ENCODE measurements at regions not wholly inside any gene's neighbourhood (a gene's known extent, or its start where the extent isn't known, plus 50 kb on each side); places are given as distances from the start of the nearest gene placed in this dataset.

DNA sequence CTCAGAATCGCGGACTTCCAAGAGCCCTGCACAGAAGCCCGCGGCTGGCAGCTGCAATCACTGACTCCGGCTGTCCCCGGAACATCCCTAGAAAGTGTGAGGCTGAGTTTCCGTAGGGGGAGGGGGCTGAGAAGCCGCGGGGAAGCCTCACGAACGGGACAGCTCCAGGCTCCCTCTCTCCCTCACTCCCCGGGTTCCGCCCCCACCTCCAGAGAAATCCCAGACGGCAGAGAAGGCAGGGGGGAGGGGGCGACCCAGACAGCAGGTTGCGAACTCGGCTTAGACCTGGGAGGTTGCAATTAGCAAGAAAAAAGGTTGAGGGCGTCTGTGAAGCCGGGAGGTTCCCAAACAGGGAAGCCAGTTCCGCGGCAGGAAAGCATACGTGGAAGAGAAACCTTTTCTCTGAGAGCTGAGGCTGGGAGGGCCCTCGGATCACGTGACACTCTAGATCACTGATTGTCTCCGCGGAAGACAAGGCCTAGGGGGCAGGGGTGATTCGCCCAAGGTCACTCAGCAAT, 73.8 kb upstream of the CPLX2 start:
- Mint-ChIP-seq H3K4me3 (no peak overlapping the region), H3K27me3 (peaks cover 66% of the 10 kb centered on the region), H3K36me3 (ENCODE audit: low read depth) (no peaks in the 10 kb centered on the region), H3K27ac (no peak overlapping the region), H3K9me3 (peaks cover 4% of the 10 kb centered on the region), H3K4me1 (peaks cover 5% of the 10 kb centered on the region)
- DNase-seq: no peak
- no peak for ATAC-seq

DNA sequence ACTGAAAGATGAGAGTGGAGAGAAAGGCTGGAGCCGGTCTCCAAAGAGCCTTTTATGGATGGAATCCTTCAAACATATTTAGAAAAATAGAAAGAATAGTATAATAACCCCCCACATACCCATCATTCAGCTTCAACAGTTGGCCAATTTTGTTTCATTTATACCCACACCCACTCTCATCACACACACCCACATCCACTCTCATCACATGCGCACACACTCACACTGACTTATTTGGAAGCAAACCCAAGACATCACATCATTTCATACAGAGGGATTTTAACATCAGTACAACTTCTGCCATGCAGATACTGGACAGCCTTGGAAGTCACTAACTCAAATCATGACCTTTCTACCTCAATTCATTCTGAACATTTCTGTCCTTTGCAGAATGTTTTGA, 72.8 kb upstream of the CPLX2 start:
- H3K4me3 Mint-ChIP-seq: no peak overlapping the region

GRCh38 chr5:175800656-175801081, 70.7 kb upstream of the CPLX2 start:
- peaks cover 3% of the 10 kb centered on the region for H3K9me3 Mint-ChIP-seq
- no peaks in the 10 kb centered on the region for H3K36me3 Mint-ChIP-seq (ENCODE audit: low read depth)
- DNase-seq: no peak
- H3K27ac Mint-ChIP-seq: no peak overlapping the region
- no peak for ATAC-seq
- peaks cover 54% of the 10 kb centered on the region for H3K27me3 Mint-ChIP-seq
- peaks cover 5% of the 10 kb centered on the region for H3K4me1 Mint-ChIP-seq
- H3K4me3 Mint-ChIP-seq: no peak overlapping the region

More for the DNA sequence above, 72.8 kb upstream of the CPLX2 start:
- no peak overlapping the region for H3K27ac Mint-ChIP-seq
- DNase-seq: no peak
- ATAC-seq: no peak
- H3K4me1 Mint-ChIP-seq: peaks cover 5% of the 10 kb centered on the region
- H3K36me3 Mint-ChIP-seq (ENCODE audit: low read depth): no peaks in the 10 kb centered on the region
- peaks cover 70% of the 10 kb centered on the region for H3K27me3 Mint-ChIP-seq
- peaks cover 4% of the 10 kb centered on the region for H3K9me3 Mint-ChIP-seq

- Mint-ChIP-seq H3K4me3 (no peak overlapping the region), H3K27me3 (peaks cover 55% of the 10 kb centered on the region), H3K27ac (no peak overlapping the region), H3K4me1 (peaks cover 5% of the 10 kb centered on the region), H3K9me3 (no peaks in the 10 kb centered on the region), H3K36me3 (ENCODE audit: low read depth) (no peaks in the 10 kb centered on the region)
- no peak for ATAC-seq
- no peak for DNase-seq
These were observed 69.0 kb upstream of the CPLX2 start for GRCh38 chr5:175802361-175802760.

DNA sequence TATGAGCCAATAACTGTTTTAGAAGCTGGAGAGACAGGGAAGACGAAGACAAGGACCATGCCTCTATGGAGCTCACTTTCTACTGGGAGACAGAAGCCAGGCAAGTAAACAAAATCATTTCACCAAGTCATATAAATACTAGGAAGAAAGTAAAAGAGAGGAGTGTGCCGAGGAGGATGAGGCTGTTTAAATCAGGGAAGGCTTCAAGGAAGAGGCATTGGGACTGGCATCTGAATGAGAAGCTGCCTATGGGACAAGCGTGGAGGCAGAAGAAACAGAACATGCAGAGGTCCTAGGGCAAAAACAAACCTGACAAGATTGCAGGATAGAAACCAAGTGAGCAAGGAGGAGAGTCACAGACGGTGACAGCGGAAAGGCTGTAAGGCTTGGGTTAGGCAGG, 68.1 kb upstream of the CPLX2 start:
- ATAC-seq (no peak), DNase-seq (no peak)
- Mint-ChIP-seq H3K27me3 (peaks cover 51% of the 10 kb centered on the region), H3K4me3 (no peak overlapping the region), H3K27ac (no peak overlapping the region), H3K4me1 (no peaks in the 10 kb centered on the region), H3K9me3 (no peaks in the 10 kb centered on the region), H3K36me3 (ENCODE audit: low read depth) (no peaks in the 10 kb centered on the region)

GRCh38 chr5:175803736-175804454, 67.5 kb upstream of the CPLX2 start:
- H3K27ac Mint-ChIP-seq: no peak overlapping the region
- no peaks in the 10 kb centered on the region for H3K9me3 Mint-ChIP-seq
- DNase-seq (no peak), ATAC-seq (no peak)
- H3K36me3 Mint-ChIP-seq (ENCODE audit: low read depth): no peaks in the 10 kb centered on the region
- no peaks in the 10 kb centered on the region for H3K4me1 Mint-ChIP-seq
- H3K4me3 Mint-ChIP-seq: no peak overlapping the region
- H3K27me3 Mint-ChIP-seq: peaks cover 48% of the 10 kb centered on the region

DNA sequence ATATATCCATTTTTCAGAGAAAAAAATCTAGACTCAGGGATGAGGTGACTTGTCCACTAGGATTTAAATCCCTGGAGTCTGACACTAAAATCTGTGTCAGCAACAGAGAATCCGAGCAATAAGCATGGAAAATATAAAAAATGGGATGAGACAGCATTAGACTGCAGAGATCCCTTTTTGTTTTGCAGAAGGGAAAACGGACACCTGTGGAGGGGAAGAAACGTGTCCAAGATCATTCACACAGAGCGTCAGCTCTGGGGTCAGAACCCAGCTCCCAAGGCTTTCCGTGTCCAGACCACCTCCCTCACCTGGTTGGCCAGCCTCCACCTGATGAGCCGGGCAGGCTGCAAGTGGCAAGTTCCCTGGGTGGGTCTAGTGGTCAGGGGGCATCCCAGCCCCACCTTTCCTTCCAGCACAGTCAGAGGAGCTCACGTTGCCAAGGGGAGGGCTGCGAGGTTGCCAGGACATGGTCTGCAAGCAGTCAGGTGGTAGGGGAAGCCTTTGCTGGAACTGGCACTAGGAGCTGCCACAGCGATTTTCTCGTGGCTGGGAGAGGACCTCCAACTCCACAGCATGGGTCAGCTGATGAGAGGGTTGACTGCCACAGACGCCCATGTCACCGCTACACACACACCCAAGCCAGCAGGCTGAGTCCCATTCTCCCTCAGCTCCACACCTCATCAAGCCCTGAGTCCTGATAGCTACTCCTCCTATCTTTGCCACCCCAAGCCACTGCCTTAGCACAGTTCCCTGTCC, 65.9 kb upstream of the CPLX2 start:
- peaks cover 46% of the 10 kb centered on the region for H3K27me3 Mint-ChIP-seq
- DNase-seq (no peak), ATAC-seq (no peak)
- H3K4me3 Mint-ChIP-seq: no peak overlapping the region
- H3K36me3 Mint-ChIP-seq (ENCODE audit: low read depth): no peaks in the 10 kb centered on the region
- no peaks in the 10 kb centered on the region for H3K9me3 Mint-ChIP-seq
- H3K4me1 Mint-ChIP-seq: no peaks in the 10 kb centered on the region
- no peak overlapping the region for H3K27ac Mint-ChIP-seq

GRCh38 chr5:175808711-175809110, 62.7 kb upstream of the CPLX2 start:
- Mint-ChIP-seq H3K27me3 (peaks cover 31% of the 10 kb centered on the region), H3K27ac (no peak overlapping the region), H3K4me3 (no peak overlapping the region), H3K4me1 (no peaks in the 10 kb centered on the region), H3K9me3 (no peaks in the 10 kb centered on the region), H3K36me3 (ENCODE audit: low read depth) (no peaks in the 10 kb centered on the region)
- ATAC-seq (no peak), DNase-seq (no peak)

GRCh38 chr5:175809531-175810121, 61.8 kb upstream of the CPLX2 start:
- ATAC-seq: no peak
- no peak for DNase-seq
- Mint-ChIP-seq H3K9me3 (no peaks in the 10 kb centered on the region), H3K4me3 (no peak overlapping the region), H3K4me1 (no peaks in the 10 kb centered on the region), H3K36me3 (ENCODE audit: low read depth) (no peaks in the 10 kb centered on the region), H3K27me3 (peaks cover 31% of the 10 kb centered on the region), H3K27ac (no peak overlapping the region)

DNA sequence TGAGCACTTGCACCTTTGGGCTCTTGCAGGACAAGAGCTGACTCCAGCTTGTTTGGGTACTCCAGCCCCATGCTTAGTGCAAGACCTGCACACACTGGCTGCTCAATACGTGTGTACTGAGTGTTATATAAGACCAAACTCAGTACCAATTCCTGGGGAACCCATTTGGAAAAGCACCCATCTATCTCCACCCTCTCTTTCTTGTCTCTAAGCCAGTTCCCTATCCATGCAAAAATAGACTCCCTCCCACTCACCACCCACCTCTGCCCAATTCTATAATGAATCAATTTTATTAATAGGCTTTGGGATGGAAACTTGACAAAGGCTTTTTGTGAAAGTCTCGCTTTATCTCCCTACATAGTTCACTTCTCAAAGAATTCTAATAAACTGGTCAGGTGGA, 60.9 kb upstream of the CPLX2 start:
- no peaks in the 10 kb centered on the region for H3K9me3 Mint-ChIP-seq
- no peak overlapping the region for H3K27ac Mint-ChIP-seq
- no peak for DNase-seq
- no peaks in the 10 kb centered on the region for H3K36me3 Mint-ChIP-seq (ENCODE audit: low read depth)
- H3K4me1 Mint-ChIP-seq: no peaks in the 10 kb centered on the region
- H3K27me3 Mint-ChIP-seq: peaks cover 31% of the 10 kb centered on the region
- ATAC-seq: no peak
- no peak overlapping the region for H3K4me3 Mint-ChIP-seq

DNA sequence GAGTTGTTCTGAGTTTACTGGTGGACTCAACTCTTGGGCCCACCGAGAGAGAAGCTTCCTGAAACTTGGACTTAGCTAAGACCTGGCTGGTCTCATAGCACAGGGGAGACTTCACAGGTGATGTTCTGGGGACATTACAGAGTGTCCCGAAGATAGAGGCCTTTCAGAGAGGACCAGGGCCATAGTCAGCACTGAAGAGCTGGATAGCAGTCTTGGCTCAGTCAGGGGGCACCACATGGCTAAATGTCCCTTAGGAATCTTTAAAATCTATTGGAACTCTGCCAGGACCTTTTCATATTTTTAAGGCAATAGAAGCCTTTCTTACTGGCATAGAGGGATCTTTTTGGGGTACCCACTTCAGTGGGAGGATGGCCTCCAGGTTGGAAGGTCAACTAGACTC, 59.8 kb upstream of the CPLX2 start:
- H3K4me3 Mint-ChIP-seq: no peak overlapping the region
- DNase-seq (no peak), ATAC-seq (no peak)
- H3K36me3 Mint-ChIP-seq (ENCODE audit: low read depth): no peaks in the 10 kb centered on the region
- H3K4me1 Mint-ChIP-seq: no peaks in the 10 kb centered on the region
- no peak overlapping the region for H3K27ac Mint-ChIP-seq
- H3K27me3 Mint-ChIP-seq: peaks cover 23% of the 10 kb centered on the region
- H3K9me3 Mint-ChIP-seq: no peaks in the 10 kb centered on the region

DNA sequence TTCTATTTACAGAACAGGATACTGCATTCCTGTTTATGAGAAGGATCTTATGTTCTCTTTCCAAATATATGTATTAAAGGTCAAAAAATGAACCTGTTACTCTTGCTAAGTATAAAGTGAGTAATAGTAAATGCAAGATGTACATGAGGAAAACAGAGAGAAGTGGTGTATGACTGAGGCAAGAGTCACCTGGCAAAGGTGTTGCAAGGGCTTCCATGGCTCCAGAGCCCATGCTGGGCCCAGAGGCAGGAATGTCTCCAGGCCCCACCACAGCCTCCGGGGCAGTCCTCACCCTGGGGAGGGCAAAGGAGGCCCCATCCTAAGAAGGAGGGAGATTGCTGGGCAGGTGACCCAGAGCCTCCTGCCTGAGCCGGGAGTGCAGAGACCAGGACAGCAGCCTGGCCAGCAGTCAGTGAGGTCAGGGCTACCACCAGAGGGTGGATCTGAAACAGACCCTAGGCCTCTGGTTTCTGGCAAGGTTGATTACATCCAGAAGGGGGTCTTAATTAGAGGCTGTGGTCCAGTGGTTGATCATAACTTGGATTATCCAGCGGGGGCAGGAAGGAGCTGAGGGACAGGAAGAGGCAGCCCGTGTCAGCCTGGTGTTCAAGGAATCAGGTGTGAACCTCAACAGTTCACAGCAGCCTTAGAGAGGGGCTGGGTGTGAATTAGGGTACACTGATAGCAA, 57.3 kb upstream of the CPLX2 start:
- H3K36me3 Mint-ChIP-seq (ENCODE audit: low read depth): no peaks in the 10 kb centered on the region
- H3K4me1 Mint-ChIP-seq: no peaks in the 10 kb centered on the region
- no peak for ATAC-seq
- H3K9me3 Mint-ChIP-seq: no peaks in the 10 kb centered on the region
- no peak overlapping the region for H3K4me3 Mint-ChIP-seq
- H3K27ac Mint-ChIP-seq: no peak overlapping the region
- no peak for DNase-seq
- peaks cover 17% of the 10 kb centered on the region for H3K27me3 Mint-ChIP-seq

- no peak for DNase-seq
- Mint-ChIP-seq H3K27ac (no peak overlapping the region), H3K36me3 (ENCODE audit: low read depth) (no peaks in the 10 kb centered on the region), H3K27me3 (peaks cover 15% of the 10 kb centered on the region), H3K9me3 (no peaks in the 10 kb centered on the region), H3K4me1 (no peaks in the 10 kb centered on the region), H3K4me3 (no peak overlapping the region)
- no peak for ATAC-seq
These were observed 56.7 kb upstream of the CPLX2 start for GRCh38 chr5:175814691-175815090.

DNA sequence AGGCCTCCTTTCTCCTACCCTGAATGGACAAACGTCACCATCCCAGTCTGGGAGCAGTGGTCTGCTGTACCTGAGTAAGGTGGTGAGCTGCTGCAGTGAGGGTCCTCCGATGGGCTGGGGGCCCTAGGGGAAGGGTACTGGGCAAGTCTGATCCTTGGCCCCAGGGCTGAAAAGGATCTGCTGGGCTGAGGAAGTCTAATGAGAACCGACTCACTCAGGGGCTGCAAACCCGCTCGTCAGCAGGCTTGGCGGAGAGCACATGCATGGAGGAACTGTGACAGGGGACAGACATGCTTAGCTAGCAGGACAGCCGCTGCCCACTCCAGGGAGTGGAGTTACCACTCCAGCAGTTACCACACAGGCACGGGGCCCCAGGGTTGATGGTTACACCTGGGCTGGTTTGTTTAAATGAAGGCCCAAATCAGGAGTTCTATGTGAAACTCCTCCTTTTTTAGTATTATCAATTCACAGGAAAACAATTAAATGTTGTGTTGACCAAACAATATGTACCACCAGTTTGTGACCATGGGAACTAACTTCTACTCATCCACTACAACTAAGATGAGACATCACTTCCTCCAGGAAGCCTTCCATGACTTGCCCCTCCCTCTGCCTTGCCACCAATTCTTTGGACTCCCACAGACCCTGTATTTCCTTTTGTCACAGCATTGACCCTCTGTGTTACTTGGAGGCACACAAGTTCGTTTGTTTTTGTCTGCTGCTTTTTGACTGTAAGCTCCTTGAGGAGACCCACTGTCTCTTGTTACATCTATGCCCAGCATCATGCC, 56.1 kb upstream of the CPLX2 start:
- Mint-ChIP-seq H3K9me3 (no peaks in the 10 kb centered on the region), H3K36me3 (ENCODE audit: low read depth) (no peaks in the 10 kb centered on the region), H3K27ac (no peak overlapping the region), H3K4me3 (no peak overlapping the region), H3K4me1 (no peaks in the 10 kb centered on the region), H3K27me3 (peaks cover 11% of the 10 kb centered on the region)
- no peak for DNase-seq
- no peak for ATAC-seq
